ENCODE measurements at regions not wholly inside any gene's neighbourhood (a gene's known extent, or its start where the extent isn't known, plus 50 kb on each side); places are given as distances from the start of the nearest gene placed in this dataset.

DNA sequence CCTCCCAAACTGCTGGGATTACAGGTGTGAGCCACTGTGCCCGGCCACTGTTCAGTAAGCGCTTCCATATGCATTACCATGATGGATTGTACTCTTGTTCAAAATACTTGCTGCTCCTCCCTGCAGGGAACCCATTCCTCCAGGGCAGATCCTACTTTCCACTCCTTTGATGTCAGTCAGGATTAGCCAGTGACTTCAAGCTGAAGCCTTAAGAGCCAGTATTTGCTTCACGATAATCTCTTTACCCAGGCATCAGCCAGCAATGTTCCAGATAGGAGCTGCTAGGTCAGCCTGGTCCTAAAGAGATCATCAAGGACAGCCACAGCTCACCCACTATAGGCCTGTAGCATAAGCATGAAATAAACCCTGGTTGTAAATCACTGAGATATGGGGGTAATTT lies 96.5 kb upstream of the UBE2E2 start:
- Mint-ChIP-seq H3K4me1 (peaks cover 7% of the 10 kb centered on the region; the same call in 1 of the 2 replicates), H3K27me3 (ENCODE audit: low read depth) (no peaks in the 10 kb centered on the region), H3K36me3 (no peaks in the 10 kb centered on the region), H3K4me3 (no peak overlapping the region), H3K9me3 (no peaks in the 10 kb centered on the region), H3K27ac (no peak overlapping the region)
- ChIA-PET POLR2A (no interaction called here), CTCF (no interaction called here)
- TF ChIP-seq, protein P1, sequence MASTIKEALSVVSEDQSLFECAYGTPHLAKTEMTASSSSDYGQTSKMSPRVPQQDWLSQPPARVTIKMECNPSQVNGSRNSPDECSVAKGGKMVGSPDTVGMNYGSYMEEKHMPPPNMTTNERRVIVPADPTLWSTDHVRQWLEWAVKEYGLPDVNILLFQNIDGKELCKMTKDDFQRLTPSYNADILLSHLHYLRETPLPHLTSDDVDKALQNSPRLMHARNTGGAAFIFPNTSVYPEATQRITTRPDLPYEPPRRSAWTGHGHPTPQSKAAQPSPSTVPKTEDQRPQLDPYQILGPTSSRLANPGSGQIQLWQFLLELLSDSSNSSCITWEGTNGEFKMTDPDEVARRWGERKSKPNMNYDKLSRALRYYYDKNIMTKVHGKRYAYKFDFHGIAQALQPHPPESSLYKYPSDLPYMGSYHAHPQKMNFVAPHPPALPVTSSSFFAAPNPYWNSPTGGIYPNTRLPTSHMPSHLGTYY (CRISPR knock-in tag; IDR thresholded peaks at IDR 0.05) = no peak
- no peak for TF ChIP-seq HMGA2 (CRISPR knock-in tag; IDR thresholded peaks at IDR 0.05)
- TF ChIP-seq, protein P2, sequence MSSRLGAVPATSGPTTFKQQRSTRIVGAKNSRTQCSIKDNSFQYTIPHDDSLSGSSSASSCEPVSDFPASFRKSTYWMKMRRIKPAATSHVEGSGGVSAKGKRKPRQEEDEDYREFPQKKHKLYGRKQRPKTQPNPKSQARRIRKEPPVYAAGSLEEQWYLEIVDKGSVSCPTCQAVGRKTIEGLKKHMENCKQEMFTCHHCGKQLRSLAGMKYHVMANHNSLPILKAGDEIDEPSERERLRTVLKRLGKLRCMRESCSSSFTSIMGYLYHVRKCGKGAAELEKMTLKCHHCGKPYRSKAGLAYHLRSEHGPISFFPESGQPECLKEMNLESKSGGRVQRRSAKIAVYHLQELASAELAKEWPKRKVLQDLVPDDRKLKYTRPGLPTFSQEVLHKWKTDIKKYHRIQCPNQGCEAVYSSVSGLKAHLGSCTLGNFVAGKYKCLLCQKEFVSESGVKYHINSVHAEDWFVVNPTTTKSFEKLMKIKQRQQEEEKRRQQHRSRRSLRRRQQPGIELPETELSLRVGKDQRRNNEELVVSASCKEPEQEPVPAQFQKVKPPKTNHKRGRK (CRISPR knock-in tag; IDR thresholded peaks at IDR 0.05; ENCODE audit: borderline replicate concordance) = no peak
- no peak for TF ChIP-seq RORB (CRISPR knock-in tag; IDR thresholded peaks at IDR 0.05)
- TF ChIP-seq, protein P3, sequence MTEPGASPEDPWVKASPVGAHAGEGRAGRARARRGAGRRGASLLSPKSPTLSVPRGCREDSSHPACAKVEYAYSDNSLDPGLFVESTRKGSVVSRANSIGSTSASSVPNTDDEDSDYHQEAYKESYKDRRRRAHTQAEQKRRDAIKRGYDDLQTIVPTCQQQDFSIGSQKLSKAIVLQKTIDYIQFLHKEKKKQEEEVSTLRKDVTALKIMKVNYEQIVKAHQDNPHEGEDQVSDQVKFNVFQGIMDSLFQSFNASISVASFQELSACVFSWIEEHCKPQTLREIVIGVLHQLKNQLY (CRISPR knock-in tag; IDR thresholded peaks at IDR 0.05) = no peak
- TF ChIP-seq, protein P4, sequence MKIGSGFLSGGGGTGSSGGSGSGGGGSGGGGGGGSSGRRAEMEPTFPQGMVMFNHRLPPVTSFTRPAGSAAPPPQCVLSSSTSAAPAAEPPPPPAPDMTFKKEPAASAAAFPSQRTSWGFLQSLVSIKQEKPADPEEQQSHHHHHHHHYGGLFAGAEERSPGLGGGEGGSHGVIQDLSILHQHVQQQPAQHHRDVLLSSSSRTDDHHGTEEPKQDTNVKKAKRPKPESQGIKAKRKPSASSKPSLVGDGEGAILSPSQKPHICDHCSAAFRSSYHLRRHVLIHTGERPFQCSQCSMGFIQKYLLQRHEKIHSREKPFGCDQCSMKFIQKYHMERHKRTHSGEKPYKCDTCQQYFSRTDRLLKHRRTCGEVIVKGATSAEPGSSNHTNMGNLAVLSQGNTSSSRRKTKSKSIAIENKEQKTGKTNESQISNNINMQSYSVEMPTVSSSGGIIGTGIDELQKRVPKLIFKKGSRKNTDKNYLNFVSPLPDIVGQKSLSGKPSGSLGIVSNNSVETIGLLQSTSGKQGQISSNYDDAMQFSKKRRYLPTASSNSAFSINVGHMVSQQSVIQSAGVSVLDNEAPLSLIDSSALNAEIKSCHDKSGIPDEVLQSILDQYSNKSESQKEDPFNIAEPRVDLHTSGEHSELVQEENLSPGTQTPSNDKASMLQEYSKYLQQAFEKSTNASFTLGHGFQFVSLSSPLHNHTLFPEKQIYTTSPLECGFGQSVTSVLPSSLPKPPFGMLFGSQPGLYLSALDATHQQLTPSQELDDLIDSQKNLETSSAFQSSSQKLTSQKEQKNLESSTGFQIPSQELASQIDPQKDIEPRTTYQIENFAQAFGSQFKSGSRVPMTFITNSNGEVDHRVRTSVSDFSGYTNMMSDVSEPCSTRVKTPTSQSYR (CRISPR knock-in tag; IDR thresholded peaks at IDR 0.05) = no peak
- TF ChIP-seq, protein P5, sequence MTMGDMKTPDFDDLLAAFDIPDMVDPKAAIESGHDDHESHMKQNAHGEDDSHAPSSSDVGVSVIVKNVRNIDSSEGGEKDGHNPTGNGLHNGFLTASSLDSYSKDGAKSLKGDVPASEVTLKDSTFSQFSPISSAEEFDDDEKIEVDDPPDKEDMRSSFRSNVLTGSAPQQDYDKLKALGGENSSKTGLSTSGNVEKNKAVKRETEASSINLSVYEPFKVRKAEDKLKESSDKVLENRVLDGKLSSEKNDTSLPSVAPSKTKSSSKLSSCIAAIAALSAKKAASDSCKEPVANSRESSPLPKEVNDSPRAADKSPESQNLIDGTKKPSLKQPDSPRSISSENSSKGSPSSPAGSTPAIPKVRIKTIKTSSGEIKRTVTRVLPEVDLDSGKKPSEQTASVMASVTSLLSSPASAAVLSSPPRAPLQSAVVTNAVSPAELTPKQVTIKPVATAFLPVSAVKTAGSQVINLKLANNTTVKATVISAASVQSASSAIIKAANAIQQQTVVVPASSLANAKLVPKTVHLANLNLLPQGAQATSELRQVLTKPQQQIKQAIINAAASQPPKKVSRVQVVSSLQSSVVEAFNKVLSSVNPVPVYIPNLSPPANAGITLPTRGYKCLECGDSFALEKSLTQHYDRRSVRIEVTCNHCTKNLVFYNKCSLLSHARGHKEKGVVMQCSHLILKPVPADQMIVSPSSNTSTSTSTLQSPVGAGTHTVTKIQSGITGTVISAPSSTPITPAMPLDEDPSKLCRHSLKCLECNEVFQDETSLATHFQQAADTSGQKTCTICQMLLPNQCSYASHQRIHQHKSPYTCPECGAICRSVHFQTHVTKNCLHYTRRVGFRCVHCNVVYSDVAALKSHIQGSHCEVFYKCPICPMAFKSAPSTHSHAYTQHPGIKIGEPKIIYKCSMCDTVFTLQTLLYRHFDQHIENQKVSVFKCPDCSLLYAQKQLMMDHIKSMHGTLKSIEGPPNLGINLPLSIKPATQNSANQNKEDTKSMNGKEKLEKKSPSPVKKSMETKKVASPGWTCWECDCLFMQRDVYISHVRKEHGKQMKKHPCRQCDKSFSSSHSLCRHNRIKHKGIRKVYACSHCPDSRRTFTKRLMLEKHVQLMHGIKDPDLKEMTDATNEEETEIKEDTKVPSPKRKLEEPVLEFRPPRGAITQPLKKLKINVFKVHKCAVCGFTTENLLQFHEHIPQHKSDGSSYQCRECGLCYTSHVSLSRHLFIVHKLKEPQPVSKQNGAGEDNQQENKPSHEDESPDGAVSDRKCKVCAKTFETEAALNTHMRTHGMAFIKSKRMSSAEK (CRISPR knock-in tag; IDR thresholded peaks at IDR 0.05; ENCODE audit: borderline replicate concordance) = no peak
- TF ChIP-seq, protein P6, sequence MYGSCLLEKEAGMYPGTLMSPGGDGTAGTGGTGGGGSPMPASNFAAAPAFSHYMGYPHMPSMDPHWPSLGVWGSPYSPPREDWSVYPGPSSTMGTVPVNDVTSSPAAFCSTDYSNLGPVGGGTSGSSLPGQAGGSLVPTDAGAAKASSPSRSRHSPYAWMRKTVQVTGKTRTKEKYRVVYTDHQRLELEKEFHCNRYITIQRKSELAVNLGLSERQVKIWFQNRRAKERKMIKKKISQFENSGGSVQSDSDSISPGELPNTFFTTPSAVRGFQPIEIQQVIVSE (CRISPR knock-in tag; IDR thresholded peaks at IDR 0.05; ENCODE audit: borderline replicate concordance) = no peak
- no peak for TF ChIP-seq ZNF263 (CRISPR knock-in tag; IDR thresholded peaks at IDR 0.05; ENCODE audit: low read depth)
- no peak for TF ChIP-seq CREM (CRISPR knock-in tag; IDR thresholded peaks at IDR 0.05)
- TF ChIP-seq CREB1 (CRISPR knock-in tag; IDR thresholded peaks at IDR 0.05) = no peak
- no peak for TF ChIP-seq SOX15 (CRISPR knock-in tag; IDR thresholded peaks at IDR 0.05)
- TF ChIP-seq, protein P7, sequence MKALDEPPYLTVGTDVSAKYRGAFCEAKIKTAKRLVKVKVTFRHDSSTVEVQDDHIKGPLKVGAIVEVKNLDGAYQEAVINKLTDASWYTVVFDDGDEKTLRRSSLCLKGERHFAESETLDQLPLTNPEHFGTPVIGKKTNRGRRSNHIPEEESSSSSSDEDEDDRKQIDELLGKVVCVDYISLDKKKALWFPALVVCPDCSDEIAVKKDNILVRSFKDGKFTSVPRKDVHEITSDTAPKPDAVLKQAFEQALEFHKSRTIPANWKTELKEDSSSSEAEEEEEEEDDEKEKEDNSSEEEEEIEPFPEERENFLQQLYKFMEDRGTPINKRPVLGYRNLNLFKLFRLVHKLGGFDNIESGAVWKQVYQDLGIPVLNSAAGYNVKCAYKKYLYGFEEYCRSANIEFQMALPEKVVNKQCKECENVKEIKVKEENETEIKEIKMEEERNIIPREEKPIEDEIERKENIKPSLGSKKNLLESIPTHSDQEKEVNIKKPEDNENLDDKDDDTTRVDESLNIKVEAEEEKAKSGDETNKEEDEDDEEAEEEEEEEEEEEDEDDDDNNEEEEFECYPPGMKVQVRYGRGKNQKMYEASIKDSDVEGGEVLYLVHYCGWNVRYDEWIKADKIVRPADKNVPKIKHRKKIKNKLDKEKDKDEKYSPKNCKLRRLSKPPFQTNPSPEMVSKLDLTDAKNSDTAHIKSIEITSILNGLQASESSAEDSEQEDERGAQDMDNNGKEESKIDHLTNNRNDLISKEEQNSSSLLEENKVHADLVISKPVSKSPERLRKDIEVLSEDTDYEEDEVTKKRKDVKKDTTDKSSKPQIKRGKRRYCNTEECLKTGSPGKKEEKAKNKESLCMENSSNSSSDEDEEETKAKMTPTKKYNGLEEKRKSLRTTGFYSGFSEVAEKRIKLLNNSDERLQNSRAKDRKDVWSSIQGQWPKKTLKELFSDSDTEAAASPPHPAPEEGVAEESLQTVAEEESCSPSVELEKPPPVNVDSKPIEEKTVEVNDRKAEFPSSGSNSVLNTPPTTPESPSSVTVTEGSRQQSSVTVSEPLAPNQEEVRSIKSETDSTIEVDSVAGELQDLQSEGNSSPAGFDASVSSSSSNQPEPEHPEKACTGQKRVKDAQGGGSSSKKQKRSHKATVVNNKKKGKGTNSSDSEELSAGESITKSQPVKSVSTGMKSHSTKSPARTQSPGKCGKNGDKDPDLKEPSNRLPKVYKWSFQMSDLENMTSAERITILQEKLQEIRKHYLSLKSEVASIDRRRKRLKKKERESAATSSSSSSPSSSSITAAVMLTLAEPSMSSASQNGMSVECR (CRISPR knock-in tag; IDR thresholded peaks at IDR 0.05; ENCODE audit: borderline replicate concordance) = no peak
- TF ChIP-seq NFE2L1 (CRISPR knock-in tag; IDR thresholded peaks at IDR 0.05) = no peak
- no peak for TF ChIP-seq JAZF1 (CRISPR knock-in tag; IDR thresholded peaks at IDR 0.05)
- DNase-seq (ENCODE audit: low spot score) (no peak), ATAC-seq (peak; percentile 69)

All from WTC11 (cell line).